Liver (tissue), 8 donors: ENCODE measurements at regions not wholly inside any gene's neighbourhood (a gene's known extent, or its start where the extent isn't known, plus 50 kb on each side); places are given as distances from the start of the nearest gene placed in this dataset.

Experiments used
- DNase-seq: peaks from one replicate; pipeline ENCODE4 v3.0.0-alpha.2; 2017; ENCODE audit warnings: low spot score
- H3K27ac ChIP-seq, 2 donors: one replicate each; pipeline ENCODE4 v1.7.0; 2013; ENCODE audit warnings: inconsistent platforms in 2 of 2, low read length in 2 of 2, control low read depth in 1 of 2, low read depth in 1 of 2, mild to moderate bottlenecking in 1 of 2
- H3K27me3 ChIP-seq, 4 donors: one replicate each; pipeline versions ENCODE4 v1.6.1 to v1.7.0; 2013; ENCODE audit warnings: low read length in 3 of 4, inconsistent platforms in 1 of 4, mild to moderate bottlenecking in 1 of 4, moderate library complexity in 1 of 4; ENCODE audit not compliant: control insufficient read depth in 4 of 4, insufficient read depth in 4 of 4
- H3K36me3 ChIP-seq, 4 donors: one replicate each; pipeline versions ENCODE4 v1.6.1 to v1.7.0; 2013; ENCODE audit warnings: low read length in 3 of 4, mild to moderate bottlenecking in 3 of 4, low read depth in 1 of 4, moderate library complexity in 1 of 4; ENCODE audit not compliant: control insufficient read depth in 4 of 4, insufficient read depth in 3 of 4
- H3K4me1 ChIP-seq, 4 donors: one replicate each; pipeline versions ENCODE4 v1.6.1 to v1.7.0; 2013; ENCODE audit warnings: low read length in 3 of 4, mild to moderate bottlenecking in 3 of 4, moderate library complexity in 1 of 4; ENCODE audit not compliant: control insufficient read depth in 4 of 4, insufficient read depth in 4 of 4
- H3K4me3 ChIP-seq, 3 donors: one replicate each; pipeline versions ENCODE4 v1.6.1 to v1.7.0; 2013; ENCODE audit warnings: low read length in 3 of 3, control low read depth in 1 of 3, low read depth in 1 of 3, mild to moderate bottlenecking in 1 of 3
- H3K9ac ChIP-seq, 2 donors: one replicate each; pipeline ENCODE4 v1.7.0; 2013; ENCODE audit warnings: low read length in 2 of 2, mild to moderate bottlenecking in 2 of 2, moderate library complexity in 2 of 2, control low read depth in 1 of 2, low read depth in 1 of 2
- H3K9me3 ChIP-seq, 4 donors: one replicate each; pipeline versions ENCODE4 v1.6.1 to v1.7.0; 2013; ENCODE audit warnings: low read length in 3 of 4; ENCODE audit not compliant: control insufficient read depth in 4 of 4
- EGR1 ChIP-seq, 2 donors: IDR thresholded peaks; 2 replicates each; pipeline ENCODE4 v1.6.1; 2016 to 2018; ENCODE audit warnings: antibody characterized with exemption in 2 of 2, low read depth in 2 of 2
- FOXA1 ChIP-seq: IDR thresholded peaks from 2 replicates; pipeline ENCODE4 v1.6.1; 2016; ENCODE audit warnings: antibody characterized with exemption
- FOXA2 ChIP-seq: IDR thresholded peaks from 2 replicates; pipeline ENCODE4 v1.6.1; 2016; ENCODE audit warnings: antibody characterized with exemption
- GABPA ChIP-seq, 2 donors: IDR thresholded peaks in 1 of 2; conservative IDR thresholded peaks in 1 of 2; 2 replicates each; pipeline ENCODE4 v1.6.1; 2016; ENCODE audit warnings: antibody characterized with exemption in 2 of 2, mild to moderate bottlenecking in 1 of 2, moderate library complexity in 1 of 2
- HNF4A ChIP-seq, 2 donors: conservative IDR thresholded peaks; 2 replicates each; pipeline ENCODE4 v1.6.1; 2016; ENCODE audit warnings: antibody characterized with exemption in 2 of 2, mild to moderate bottlenecking in 2 of 2
- HNF4G ChIP-seq: IDR thresholded peaks from 2 replicates; pipeline ENCODE4 v1.6.1; 2016; ENCODE audit warnings: antibody characterized with exemption
- NR2F2 ChIP-seq: IDR thresholded peaks from 2 replicates; pipeline ENCODE4 v1.6.1; 2016; ENCODE audit warnings: antibody characterized with exemption
- RAD21 ChIP-seq, 2 donors: IDR thresholded peaks; 2 replicates each; pipeline ENCODE4 v1.6.1; 2016; ENCODE audit warnings: antibody characterized with exemption in 2 of 2, mild to moderate bottlenecking in 2 of 2
- RXRA ChIP-seq, 2 donors: IDR thresholded peaks; 2 replicates each; pipeline ENCODE4 v1.6.1; 2017 to 2018; ENCODE audit warnings: antibody characterized with exemption in 2 of 2, mild to moderate bottlenecking in 1 of 2
- SP1 ChIP-seq: IDR thresholded peaks from 2 replicates; pipeline ENCODE4 v1.6.1; 2018; ENCODE audit warnings: antibody characterized with exemption, mild to moderate bottlenecking
- TAF1 ChIP-seq: conservative IDR thresholded peaks from 2 replicates; pipeline ENCODE4 v1.6.1; 2016; ENCODE audit warnings: antibody characterized with exemption, mild to moderate bottlenecking
- YY1 ChIP-seq: IDR thresholded peaks from 2 replicates; pipeline ENCODE4 v1.6.1; 2016; ENCODE audit warnings: antibody characterized with exemption, mild to moderate bottlenecking
- WGBS: extraction: QIAGEN DNeasy Blood & Tissue Kit; methylation state at CpG from one replicate; pipeline ENCODE4 v1.1.7; 2013; 5-methylcytosine and 5-hydroxymethylcytosine counted together
- TF ChIP-seq, protein P1 (sequence below): fragments of 150-350 bp; IDR thresholded peaks from 2 replicates; pipeline ENCODE4 v1.5.1; 2017; ENCODE audit warnings: improper control_type of control experiment, low read depth, low read length; ENCODE audit not compliant: missing input control
- TF ChIP-seq, protein P2 (sequence below): IDR thresholded peaks from 2 replicates; pipeline ENCODE4 v1.6.1; 2016; ENCODE audit warnings: antibody characterized with exemption
- TF ChIP-seq, protein P3 (sequence below): IDR thresholded peaks from 2 replicates; pipeline ENCODE4 v1.6.1; 2016; ENCODE audit warnings: antibody characterized with exemption
- TF ChIP-seq, protein P4 (sequence below): IDR thresholded peaks from 2 replicates; pipeline ENCODE4 v1.6.1; 2016; ENCODE audit warnings: antibody characterized with exemption
- TF ChIP-seq, protein P5 (sequence below): IDR thresholded peaks from 2 replicates; pipeline ENCODE4 v1.6.1; 2016; ENCODE audit warnings: antibody characterized with exemption, mild to moderate bottlenecking
- donor health status: healthy.
- donor health status: healthy.
- donor health status: healthy.
- donor health status: healthy.
- donor health status: healthy.

DNA sequence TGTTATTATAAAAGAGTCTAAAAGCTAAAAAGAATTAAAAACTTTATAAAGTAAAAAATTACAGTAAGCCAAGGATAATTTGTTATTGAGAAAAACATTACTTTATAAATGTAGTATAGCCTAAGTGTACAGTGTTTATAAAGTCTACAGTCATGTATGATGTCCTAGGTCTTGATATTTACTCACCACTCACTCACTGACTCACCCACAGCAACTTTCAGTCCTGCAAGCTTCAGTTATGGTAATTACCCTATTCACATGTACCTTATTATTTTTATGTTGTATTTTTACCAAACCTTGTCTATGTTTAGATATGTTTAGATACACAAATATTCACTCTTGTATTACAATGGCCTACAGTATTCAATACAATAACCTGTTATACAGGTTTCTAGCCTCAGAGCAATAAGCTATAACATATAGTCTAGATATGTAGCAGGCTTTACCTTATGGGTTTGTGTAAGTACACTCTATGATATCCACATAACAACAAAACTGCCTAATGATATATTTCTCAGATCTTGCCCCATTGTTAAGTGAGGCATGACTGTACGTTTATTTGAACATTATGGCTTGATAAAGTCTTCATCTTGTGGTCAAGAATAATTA is 113.7 kb upstream of the KITLG start:
- H3K9me3 ChIP-seq, result no peaks in the 10 kb centered on the region
- H3K9ac ChIP-seq, result no peak overlapping the region
- H3K4me1 ChIP-seq, result no peaks in the 10 kb centered on the region
- H3K36me3 ChIP-seq, result no peaks in the 10 kb centered on the region
- 63% methylated on average over 1 of the region's 1 CpG for WGBS
- H3K27me3 ChIP-seq, result no peaks in the 10 kb centered on the region
- TF ChIP-seq NR2F2 (no peak), RAD21 (IDR thresholded peaks at IDR 0.05) (no peak), FOXA1 (no peak), RXRA (IDR thresholded peaks at IDR 0.05) (no peak), YY1 (no peak), FOXA2 (no peak), GABPA (IDR thresholded peaks at IDR 0.05 in 1 of 2, conservative IDR thresholded peaks at IDR 0.05 in 1 of 2) (no peak), SP1 (no peak), HNF4G (no peak), HNF4A (conservative IDR thresholded peaks at IDR 0.05) (no peak), EGR1 (IDR thresholded peaks at IDR 0.05; ENCODE audit: low read depth in 2 of 2) (no peak)
- TF ChIP-seq, protein P1, sequence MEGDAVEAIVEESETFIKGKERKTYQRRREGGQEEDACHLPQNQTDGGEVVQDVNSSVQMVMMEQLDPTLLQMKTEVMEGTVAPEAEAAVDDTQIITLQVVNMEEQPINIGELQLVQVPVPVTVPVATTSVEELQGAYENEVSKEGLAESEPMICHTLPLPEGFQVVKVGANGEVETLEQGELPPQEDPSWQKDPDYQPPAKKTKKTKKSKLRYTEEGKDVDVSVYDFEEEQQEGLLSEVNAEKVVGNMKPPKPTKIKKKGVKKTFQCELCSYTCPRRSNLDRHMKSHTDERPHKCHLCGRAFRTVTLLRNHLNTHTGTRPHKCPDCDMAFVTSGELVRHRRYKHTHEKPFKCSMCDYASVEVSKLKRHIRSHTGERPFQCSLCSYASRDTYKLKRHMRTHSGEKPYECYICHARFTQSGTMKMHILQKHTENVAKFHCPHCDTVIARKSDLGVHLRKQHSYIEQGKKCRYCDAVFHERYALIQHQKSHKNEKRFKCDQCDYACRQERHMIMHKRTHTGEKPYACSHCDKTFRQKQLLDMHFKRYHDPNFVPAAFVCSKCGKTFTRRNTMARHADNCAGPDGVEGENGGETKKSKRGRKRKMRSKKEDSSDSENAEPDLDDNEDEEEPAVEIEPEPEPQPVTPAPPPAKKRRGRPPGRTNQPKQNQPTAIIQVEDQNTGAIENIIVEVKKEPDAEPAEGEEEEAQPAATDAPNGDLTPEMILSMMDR, result no peak
- TF ChIP-seq, protein P2, sequence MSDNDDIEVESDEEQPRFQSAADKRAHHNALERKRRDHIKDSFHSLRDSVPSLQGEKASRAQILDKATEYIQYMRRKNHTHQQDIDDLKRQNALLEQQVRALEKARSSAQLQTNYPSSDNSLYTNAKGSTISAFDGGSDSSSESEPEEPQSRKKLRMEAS, result no peak
- TF ChIP-seq, protein P3, sequence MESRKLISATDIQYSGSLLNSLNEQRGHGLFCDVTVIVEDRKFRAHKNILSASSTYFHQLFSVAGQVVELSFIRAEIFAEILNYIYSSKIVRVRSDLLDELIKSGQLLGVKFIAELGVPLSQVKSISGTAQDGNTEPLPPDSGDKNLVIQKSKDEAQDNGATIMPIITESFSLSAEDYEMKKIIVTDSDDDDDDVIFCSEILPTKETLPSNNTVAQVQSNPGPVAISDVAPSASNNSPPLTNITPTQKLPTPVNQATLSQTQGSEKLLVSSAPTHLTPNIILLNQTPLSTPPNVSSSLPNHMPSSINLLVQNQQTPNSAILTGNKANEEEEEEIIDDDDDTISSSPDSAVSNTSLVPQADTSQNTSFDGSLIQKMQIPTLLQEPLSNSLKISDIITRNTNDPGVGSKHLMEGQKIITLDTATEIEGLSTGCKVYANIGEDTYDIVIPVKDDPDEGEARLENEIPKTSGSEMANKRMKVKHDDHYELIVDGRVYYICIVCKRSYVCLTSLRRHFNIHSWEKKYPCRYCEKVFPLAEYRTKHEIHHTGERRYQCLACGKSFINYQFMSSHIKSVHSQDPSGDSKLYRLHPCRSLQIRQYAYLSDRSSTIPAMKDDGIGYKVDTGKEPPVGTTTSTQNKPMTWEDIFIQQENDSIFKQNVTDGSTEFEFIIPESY, result no peak
- DNase-seq, result no peak
- no peak overlapping the region for H3K4me3 ChIP-seq
- no peak overlapping the region for H3K27ac ChIP-seq

DNA sequence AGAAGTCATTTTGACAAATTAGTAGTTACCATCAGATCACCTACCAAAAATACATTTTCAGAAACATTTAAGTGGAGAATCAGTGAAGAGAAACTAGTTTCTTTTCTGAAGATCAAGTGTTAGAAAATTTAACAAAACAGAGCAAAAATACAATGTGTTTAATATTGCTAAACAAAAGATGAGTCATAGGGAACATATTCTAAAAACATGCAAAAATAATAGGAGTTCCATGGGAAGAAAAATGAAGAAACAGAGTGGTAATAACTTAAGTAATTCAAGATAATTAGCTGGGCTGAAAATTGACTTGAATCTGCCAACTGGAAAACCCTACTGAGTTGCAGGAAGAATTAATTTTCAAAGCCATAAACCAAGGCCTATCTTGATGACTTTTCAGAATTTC is 111.5 kb upstream of the KITLG start:
- TF ChIP-seq TAF1 (no peak), FOXA1 (no peak)
- TF ChIP-seq, protein P2, result no peak
- DNase-seq, result no peak
- Histone ChIP-seq H3K4me3 (no peak overlapping the region), H3K27ac (no peak overlapping the region), H3K9me3 (no peaks in the 10 kb centered on the region), H3K36me3 (no peaks in the 10 kb centered on the region), H3K4me1 (no peaks in the 10 kb centered on the region), H3K9ac (no peak overlapping the region), H3K27me3 (no peaks in the 10 kb centered on the region)

DNA sequence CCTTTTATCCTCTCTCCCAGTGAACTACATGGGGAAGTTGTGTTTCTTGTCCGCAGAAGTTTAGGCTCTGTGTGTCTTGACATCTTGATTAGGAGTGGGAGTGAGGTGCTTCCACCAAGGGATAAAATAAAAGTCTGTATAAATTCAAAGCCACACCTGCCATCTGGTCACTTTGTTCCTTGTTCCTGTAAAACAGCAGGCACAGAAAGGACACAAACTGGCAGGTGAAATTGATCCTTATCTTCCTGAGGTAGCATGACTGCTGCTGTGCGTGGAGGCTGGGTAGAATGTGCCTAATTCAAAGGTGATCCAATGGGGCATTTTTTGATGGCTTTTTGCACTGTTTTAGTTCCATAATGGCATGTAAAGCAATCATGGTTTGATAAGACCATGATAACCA is 104.3 kb upstream of the KITLG start:
- no peaks in the 10 kb centered on the region for H3K4me1 ChIP-seq
- 84% methylated on average over 2 of the region's 2 CpGs for WGBS
- no peaks in the 10 kb centered on the region for H3K27me3 ChIP-seq
- H3K27ac ChIP-seq, result no peak overlapping the region
- H3K4me3 ChIP-seq, result no peak overlapping the region
- H3K9me3 ChIP-seq, result no peaks in the 10 kb centered on the region
- no peak overlapping the region for H3K9ac ChIP-seq
- DNase-seq, result no peak
- H3K36me3 ChIP-seq, result no peaks in the 10 kb centered on the region
- TF ChIP-seq YY1, result no peak
- TF ChIP-seq, protein P2, result no peak
- TF ChIP-seq, protein P1, result no peak
- TF ChIP-seq, protein P4, sequence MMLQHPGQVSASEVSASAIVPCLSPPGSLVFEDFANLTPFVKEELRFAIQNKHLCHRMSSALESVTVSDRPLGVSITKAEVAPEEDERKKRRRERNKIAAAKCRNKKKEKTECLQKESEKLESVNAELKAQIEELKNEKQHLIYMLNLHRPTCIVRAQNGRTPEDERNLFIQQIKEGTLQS, result no peak
- no peak for TF ChIP-seq FOXA1
- TF ChIP-seq, protein P5, sequence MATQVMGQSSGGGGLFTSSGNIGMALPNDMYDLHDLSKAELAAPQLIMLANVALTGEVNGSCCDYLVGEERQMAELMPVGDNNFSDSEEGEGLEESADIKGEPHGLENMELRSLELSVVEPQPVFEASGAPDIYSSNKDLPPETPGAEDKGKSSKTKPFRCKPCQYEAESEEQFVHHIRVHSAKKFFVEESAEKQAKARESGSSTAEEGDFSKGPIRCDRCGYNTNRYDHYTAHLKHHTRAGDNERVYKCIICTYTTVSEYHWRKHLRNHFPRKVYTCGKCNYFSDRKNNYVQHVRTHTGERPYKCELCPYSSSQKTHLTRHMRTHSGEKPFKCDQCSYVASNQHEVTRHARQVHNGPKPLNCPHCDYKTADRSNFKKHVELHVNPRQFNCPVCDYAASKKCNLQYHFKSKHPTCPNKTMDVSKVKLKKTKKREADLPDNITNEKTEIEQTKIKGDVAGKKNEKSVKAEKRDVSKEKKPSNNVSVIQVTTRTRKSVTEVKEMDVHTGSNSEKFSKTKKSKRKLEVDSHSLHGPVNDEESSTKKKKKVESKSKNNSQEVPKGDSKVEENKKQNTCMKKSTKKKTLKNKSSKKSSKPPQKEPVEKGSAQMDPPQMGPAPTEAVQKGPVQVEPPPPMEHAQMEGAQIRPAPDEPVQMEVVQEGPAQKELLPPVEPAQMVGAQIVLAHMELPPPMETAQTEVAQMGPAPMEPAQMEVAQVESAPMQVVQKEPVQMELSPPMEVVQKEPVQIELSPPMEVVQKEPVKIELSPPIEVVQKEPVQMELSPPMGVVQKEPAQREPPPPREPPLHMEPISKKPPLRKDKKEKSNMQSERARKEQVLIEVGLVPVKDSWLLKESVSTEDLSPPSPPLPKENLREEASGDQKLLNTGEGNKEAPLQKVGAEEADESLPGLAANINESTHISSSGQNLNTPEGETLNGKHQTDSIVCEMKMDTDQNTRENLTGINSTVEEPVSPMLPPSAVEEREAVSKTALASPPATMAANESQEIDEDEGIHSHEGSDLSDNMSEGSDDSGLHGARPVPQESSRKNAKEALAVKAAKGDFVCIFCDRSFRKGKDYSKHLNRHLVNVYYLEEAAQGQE, result no peak
- no peak for TF ChIP-seq TAF1
